Naive thymus-derived CD8-positive, alpha-beta T cell (primary cell): ENCODE measurements at regions not wholly inside any gene's neighbourhood (a gene's known extent, or its start where the extent isn't known, plus 50 kb on each side); places are given as distances from the start of the nearest gene placed in this dataset.

Source experiments
- ATAC-seq, 2 donors: fragments of 150-1000 bp; cut with Tn5 transposase in 1 of 2; sonication (Bioruptor Pico), chemical (Tn5 transposase) in 1 of 2; 1 replicate in 1 of 2; 2 replicates in 1 of 2; pipeline ENCODE4 v1.10.0; 2021; ENCODE audit warnings: mild to moderate bottlenecking in 2 of 2, moderate library complexity in 2 of 2
- POLR2A ChIA-PET: fragments of 350-600 bp; sonication (Branson Sonifier 250); formaldehyde crosslinking; loops from one replicate; lab custom pipeline; 2021; ENCODE audit warnings: antibody characterized with exemption; lab: Charles Lee
- DNase-seq, 10 donors: peaks; one replicate each; pipeline versions ENCODE4 v3.0.0 to v3.0.0-alpha.2; 2020 to 2022
- H3K27ac Mint-ChIP-seq, 10 donors: one replicate each; pipeline ENCODE4 v1.8.0; 2020 to 2022; ENCODE audit warnings: mild to moderate bottlenecking in 10 of 10, mixed read lengths in 10 of 10, moderate library complexity in 4 of 10, inconsistent platforms in 1 of 10
- H3K27me3 Mint-ChIP-seq, 5 donors: one replicate each; pipeline ENCODE4 v1.8.0; 2021 to 2022; ENCODE audit warnings: mixed read lengths in 5 of 5
- H3K36me3 Mint-ChIP-seq, 3 donors: one replicate each; pipeline ENCODE4 v1.8.0; 2020 to 2022; ENCODE audit warnings: mixed read lengths in 3 of 3, mild to moderate bottlenecking in 2 of 3, inconsistent platforms in 1 of 3
- H3K4me1 Mint-ChIP-seq, 4 donors: one replicate each; pipeline ENCODE4 v1.8.0; 2021 to 2022; ENCODE audit warnings: mixed read lengths in 4 of 4
- H3K4me3 Mint-ChIP-seq, 10 donors: one replicate each; pipeline ENCODE4 v1.8.0; 2020 to 2022; ENCODE audit warnings: mild to moderate bottlenecking in 10 of 10, mixed read lengths in 10 of 10, moderate library complexity in 6 of 10, inconsistent platforms in 1 of 10
- H3K9me3 Mint-ChIP-seq, 9 donors: one replicate each; pipeline ENCODE4 v1.8.0; 2020 to 2022; ENCODE audit warnings: mixed read lengths in 9 of 9, mild to moderate bottlenecking in 3 of 9, inconsistent platforms in 1 of 9, moderate library complexity in 1 of 9

- no peak overlapping the region for H3K27ac Mint-ChIP-seq
- H3K9me3 Mint-ChIP-seq: peaks cover 0 to 25% (median 0%) of the 10 kb centered on the region in 9 donors
- no peaks in the 10 kb centered on the region for H3K36me3 Mint-ChIP-seq
- H3K4me3 Mint-ChIP-seq: no peak overlapping the region
- no peak for DNase-seq
- ATAC-seq: no peak
- H3K27me3 Mint-ChIP-seq: peaks cover 0 to 7% (median 0%) of the 10 kb centered on the region in 5 donors
- POLR2A ChIA-PET: no interaction called here
- H3K4me1 Mint-ChIP-seq: no peaks in the 10 kb centered on the region
These were observed 651.9 kb downstream of the SLC4A3 start for GRCh38 chr2:220279372-220279771.

GRCh38 chr2:220279840-220280239 lies 652.4 kb downstream of the SLC4A3 start:
- ATAC-seq (no peak), DNase-seq (no peak)
- POLR2A ChIA-PET: no interaction called here
- no peak overlapping the region for H3K4me3 Mint-ChIP-seq
- H3K4me1 Mint-ChIP-seq: no peaks in the 10 kb centered on the region
- peaks cover 0 to 7% (median 0%) of the 10 kb centered on the region in 5 donors for H3K27me3 Mint-ChIP-seq
- no peaks in the 10 kb centered on the region for H3K36me3 Mint-ChIP-seq
- H3K27ac Mint-ChIP-seq: no peak overlapping the region
- peaks cover 0 to 25% (median 0%) of the 10 kb centered on the region in 9 donors for H3K9me3 Mint-ChIP-seq

DNA sequence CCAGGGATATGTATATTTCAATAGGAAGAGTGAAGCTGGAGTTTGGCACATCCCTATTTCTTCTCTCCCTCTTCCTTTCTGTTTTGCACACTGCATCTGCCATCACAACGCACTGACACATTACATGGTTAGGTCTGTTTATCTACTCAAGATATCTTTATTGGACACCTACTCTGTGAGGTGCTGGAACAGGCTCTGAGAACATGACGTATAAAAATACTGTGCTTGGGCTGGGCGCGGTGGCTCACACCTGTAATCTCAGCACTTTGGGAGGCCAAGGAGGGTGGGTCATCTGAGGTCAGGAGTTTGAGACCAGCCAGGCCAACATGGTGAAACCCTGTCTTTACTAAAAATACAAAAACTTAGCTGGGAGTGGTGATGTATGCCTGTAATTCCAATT lies 653.3 kb downstream of the SLC4A3 start:
- POLR2A ChIA-PET: no interaction called here
- no peaks in the 10 kb centered on the region for H3K4me1 Mint-ChIP-seq
- no peaks in the 10 kb centered on the region for H3K36me3 Mint-ChIP-seq
- peaks cover 0 to 7% (median 0%) of the 10 kb centered on the region in 5 donors for H3K27me3 Mint-ChIP-seq
- DNase-seq (no peak), ATAC-seq (no peak)
- no peak overlapping the region for H3K4me3 Mint-ChIP-seq
- peaks cover 0 to 17% (median 4%) of the 10 kb centered on the region in 9 donors for H3K9me3 Mint-ChIP-seq
- H3K27ac Mint-ChIP-seq: no peak overlapping the region

GRCh38 chr2:220281771-220282170 lies 654.3 kb downstream of the SLC4A3 start:
- Mint-ChIP-seq H3K4me1 (no peaks in the 10 kb centered on the region), H3K27ac (no peak overlapping the region), H3K36me3 (no peaks in the 10 kb centered on the region), H3K4me3 (no peak overlapping the region), H3K9me3 (peaks cover 0 to 7% (median 0%) of the 10 kb centered on the region in 9 donors), H3K27me3 (peaks cover 0 to 3% (median 0%) of the 10 kb centered on the region in 5 donors)
- DNase-seq (no peak), ATAC-seq (no peak)
- POLR2A ChIA-PET: no interaction called here

- ATAC-seq: no peak
- DNase-seq: no peak
- Mint-ChIP-seq H3K4me1 (no peaks in the 10 kb centered on the region), H3K4me3 (no peak overlapping the region), H3K27me3 (peaks cover 0 to 2% (median 0%) of the 10 kb centered on the region in 5 donors), H3K27ac (no peak overlapping the region), H3K9me3 (peaks cover 0 to 6% (median 0%) of the 10 kb centered on the region in 9 donors), H3K36me3 (no peaks in the 10 kb centered on the region)
- POLR2A ChIA-PET: no interaction called here
These were observed 654.8 kb downstream of the SLC4A3 start for GRCh38 chr2:220282236-220282635.

DNA sequence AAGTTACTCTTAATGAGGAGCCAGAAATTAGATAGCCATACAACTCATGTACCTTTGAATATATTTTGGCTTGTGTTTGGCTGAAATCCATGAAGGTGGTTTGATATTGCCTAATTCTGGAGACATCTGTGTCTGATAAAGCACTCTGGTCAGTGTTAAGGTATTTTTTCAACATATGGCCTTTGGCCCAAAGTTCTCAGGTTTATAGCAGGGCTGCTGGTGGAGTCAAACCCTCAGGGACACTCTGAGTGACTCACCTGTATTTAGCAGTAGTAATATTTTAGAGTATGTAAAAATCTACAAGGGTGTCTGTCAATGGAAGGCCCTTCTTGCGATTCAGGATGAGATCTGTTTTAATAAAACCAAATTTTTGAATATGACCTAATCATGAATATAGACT lies 666.5 kb downstream of the SLC4A3 start:
- no peak for ATAC-seq
- no peaks in the 10 kb centered on the region for H3K36me3 Mint-ChIP-seq

GRCh38 chr2:220296174-220296573 lies 668.7 kb downstream of the SLC4A3 start:
- POLR2A ChIA-PET: no interaction called here
- Mint-ChIP-seq H3K36me3 (no peaks in the 10 kb centered on the region), H3K4me1 (no peaks in the 10 kb centered on the region), H3K27ac (no peak overlapping the region), H3K27me3 (peaks cover 0 to 10% (median 0%) of the 10 kb centered on the region in 5 donors), H3K4me3 (no peak overlapping the region), H3K9me3 (peaks cover 0 to 8% (median 2%) of the 10 kb centered on the region in 9 donors)
- DNase-seq (no peak), ATAC-seq (no peak)

More for the DNA sequence above, 666.5 kb downstream of the SLC4A3 start:
- H3K4me1 Mint-ChIP-seq: no peaks in the 10 kb centered on the region
- H3K4me3 Mint-ChIP-seq: no peak overlapping the region
- peaks cover 0 to 8% (median 2%) of the 10 kb centered on the region in 9 donors for H3K9me3 Mint-ChIP-seq
- DNase-seq: no peak
- H3K27ac Mint-ChIP-seq: no peak overlapping the region
- POLR2A ChIA-PET: no interaction called here
- peaks cover 0 to 10% (median 0%) of the 10 kb centered on the region in 5 donors for H3K27me3 Mint-ChIP-seq

- Mint-ChIP-seq H3K4me1 (no peaks in the 10 kb centered on the region), H3K27me3 (peaks cover 0 to 10% (median 0%) of the 10 kb centered on the region in 5 donors), H3K9me3 (peaks cover 0 to 8% (median 2%) of the 10 kb centered on the region in 9 donors), H3K36me3 (no peaks in the 10 kb centered on the region), H3K27ac (no peak overlapping the region), H3K4me3 (no peak overlapping the region)
- DNase-seq (no peak), ATAC-seq (no peak)
- POLR2A ChIA-PET: no interaction called here
These were observed 669.7 kb downstream of the SLC4A3 start for GRCh38 chr2:220297093-220297492.

DNA sequence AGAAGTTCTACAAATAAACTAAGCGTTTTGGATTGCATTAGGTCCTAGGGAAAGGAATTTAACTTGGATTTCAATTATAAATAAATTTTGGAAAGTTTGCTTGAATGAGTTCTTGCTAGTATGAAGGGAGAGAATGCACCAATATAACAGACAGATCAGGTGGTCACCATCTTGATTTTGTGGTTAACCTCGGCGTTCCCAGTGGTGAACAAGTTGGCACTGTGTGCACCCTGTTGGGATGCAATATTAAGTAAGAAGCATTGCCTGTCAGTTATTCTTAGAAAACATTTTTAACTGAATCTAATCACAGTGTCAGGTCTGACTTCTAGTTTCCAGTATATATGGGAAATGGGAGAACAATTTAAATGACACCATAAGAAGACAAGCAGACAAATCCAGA lies 673.4 kb downstream of the SLC4A3 start:
- Mint-ChIP-seq H3K9me3 (peaks cover 0 to 2% (median 0%) of the 10 kb centered on the region in 9 donors), H3K27ac (no peak overlapping the region)
- no peak for ATAC-seq

GRCh38 chr2:220302756-220303155 lies 675.3 kb downstream of the SLC4A3 start:
- no peaks in the 10 kb centered on the region for H3K27me3 Mint-ChIP-seq
- ATAC-seq (no peak), DNase-seq (no peak)
- no peak overlapping the region for H3K27ac Mint-ChIP-seq
- POLR2A ChIA-PET: no interaction called here
- no peaks in the 10 kb centered on the region for H3K36me3 Mint-ChIP-seq
- H3K9me3 Mint-ChIP-seq: peaks cover 0 to 2% (median 0%) of the 10 kb centered on the region in 9 donors
- no peak overlapping the region for H3K4me3 Mint-ChIP-seq
- peaks cover 0 to 1% (median 0%) of the 10 kb centered on the region in 4 donors for H3K4me1 Mint-ChIP-seq

More for the DNA sequence above, 673.4 kb downstream of the SLC4A3 start:
- Mint-ChIP-seq H3K4me3 (no peak overlapping the region), H3K4me1 (peaks cover 0 to 1% (median 0%) of the 10 kb centered on the region in 4 donors), H3K27me3 (peaks cover 0 to 8% (median 0%) of the 10 kb centered on the region in 5 donors), H3K36me3 (no peaks in the 10 kb centered on the region)
- DNase-seq: no peak
- POLR2A ChIA-PET: no interaction called here

DNA sequence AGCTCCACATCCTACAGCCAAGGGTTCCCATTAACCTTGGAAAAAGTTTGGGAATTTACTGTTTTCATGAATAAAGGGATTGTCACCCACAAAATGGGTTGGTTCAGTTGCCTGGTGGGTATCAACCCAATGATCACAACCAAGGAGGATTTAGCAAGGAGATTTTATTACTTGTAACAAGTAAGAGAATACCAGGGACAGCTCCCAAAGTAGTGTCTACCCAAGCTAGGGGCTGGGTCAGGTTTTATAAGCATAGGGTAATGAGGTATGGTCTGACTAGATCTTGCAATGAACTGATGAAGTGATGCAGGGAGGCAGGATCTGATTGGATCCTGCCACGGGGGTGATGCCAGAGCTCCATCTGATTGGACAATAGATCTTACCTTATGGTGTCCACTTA lies 681.8 kb downstream of the SLC4A3 start:
- Mint-ChIP-seq H3K27ac (no peak overlapping the region), H3K4me3 (no peak overlapping the region), H3K4me1 (no peaks in the 10 kb centered on the region), H3K27me3 (peaks cover 0 to 7% (median 0%) of the 10 kb centered on the region in 5 donors), H3K9me3 (peaks cover 0 to 7% (median 0%) of the 10 kb centered on the region in 9 donors), H3K36me3 (peaks cover 0 to 4% (median 0%) of the 10 kb centered on the region in 3 donors)
- no peak for DNase-seq
- no peak for ATAC-seq
- POLR2A ChIA-PET: no interaction called here

- H3K27ac Mint-ChIP-seq: no peak overlapping the region
- POLR2A ChIA-PET: no interaction called here
- DNase-seq (no peak), ATAC-seq (no peak)
- H3K4me3 Mint-ChIP-seq: no peak overlapping the region
- H3K4me1 Mint-ChIP-seq: no peaks in the 10 kb centered on the region
- peaks cover 0 to 4% (median 0%) of the 10 kb centered on the region in 3 donors for H3K36me3 Mint-ChIP-seq
- peaks cover 0 to 7% (median 0%) of the 10 kb centered on the region in 5 donors for H3K27me3 Mint-ChIP-seq
- peaks cover 0 to 7% (median 1%) of the 10 kb centered on the region in 9 donors for H3K9me3 Mint-ChIP-seq
These were observed 683.0 kb downstream of the SLC4A3 start for GRCh38 chr2:220310451-220310861.

GRCh38 chr2:220315098-220315823 lies 687.8 kb downstream of the SLC4A3 start:
- no peak for DNase-seq

More at GRCh38 chr2:220315098-220315823, 687.8 kb downstream of the SLC4A3 start:
- Mint-ChIP-seq H3K4me1 (no peaks in the 10 kb centered on the region), H3K4me3 (no peak overlapping the region), H3K27ac (no peak overlapping the region), H3K9me3 (peaks cover 0 to 8% (median 6%) of the 10 kb centered on the region in 9 donors), H3K36me3 (peaks cover 0 to 4% (median 0%) of the 10 kb centered on the region in 3 donors), H3K27me3 (peaks cover 0 to 2% (median 0%) of the 10 kb centered on the region in 5 donors)
- POLR2A ChIA-PET: no interaction called here
- no peak for ATAC-seq
